Erythroblast (primary cell): ENCODE measurements at regions not wholly inside any gene's neighbourhood (a gene's known extent, or its start where the extent isn't known, plus 50 kb on each side); places are given as distances from the start of the nearest gene placed in this dataset.

ENCODE experiments used
- DNase-seq, 2 experiments: peaks; one replicate each; lab custom pipeline; 2025; lab: John Stamatoyannopoulos, UW
- GATA1 ChIP-seq: IDR thresholded peaks from 2 replicates; pipeline ENCODE4 v1.6.1; 2011; ENCODE audit warnings: low read depth, mild to moderate bottlenecking, control low read depth, low read length, moderate library complexity
- POLR2A ChIP-seq: IDR thresholded peaks from 2 replicates; pipeline ENCODE4 v1.6.1; 2011; ENCODE audit warnings: mild to moderate bottlenecking, low read length

DNA sequence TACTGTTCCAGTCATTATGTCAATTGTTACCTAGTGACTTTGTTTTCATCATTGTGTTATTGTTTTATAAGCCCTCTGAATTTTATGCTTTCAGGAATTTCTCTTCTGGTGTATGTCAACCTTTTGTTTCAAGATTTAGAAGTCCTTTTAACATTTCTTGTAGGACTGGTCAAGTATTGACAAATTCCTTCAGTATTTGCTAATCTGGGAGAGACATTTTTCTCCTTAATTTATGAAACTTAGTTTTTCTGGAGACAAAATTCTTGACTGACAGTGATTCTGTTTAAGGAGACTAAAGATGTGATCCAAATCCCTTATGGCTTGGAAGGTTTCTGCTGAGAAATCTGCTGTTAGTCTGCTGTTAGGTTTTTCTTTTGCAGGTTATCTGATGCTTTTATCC lies 84.9 kb upstream of the NT5C1B start:
- no peak for TF ChIP-seq GATA1
- TF ChIP-seq POLR2A = no peak
- no peak for DNase-seq

DNA sequence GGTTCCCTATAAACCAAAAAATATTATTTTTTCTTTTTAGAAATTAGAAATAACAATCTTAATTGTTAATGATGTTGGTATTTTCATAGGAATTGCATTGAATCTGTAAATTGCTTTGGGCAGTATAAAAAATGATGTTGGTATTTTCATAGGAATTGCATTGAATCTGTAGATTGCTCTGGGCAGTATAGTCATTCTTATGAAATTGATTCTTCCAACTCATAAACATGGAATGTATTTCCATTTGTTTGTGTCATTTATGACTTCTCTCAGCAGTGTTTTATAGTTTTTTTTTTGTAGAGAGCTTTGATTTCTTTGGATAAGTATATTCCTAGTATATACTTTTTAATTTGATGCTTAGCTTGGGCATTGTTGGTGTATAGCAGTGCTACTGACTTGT lies 82.0 kb upstream of the NT5C1B start:
- TF ChIP-seq POLR2A = no peak
- no peak for TF ChIP-seq GATA1

DNA sequence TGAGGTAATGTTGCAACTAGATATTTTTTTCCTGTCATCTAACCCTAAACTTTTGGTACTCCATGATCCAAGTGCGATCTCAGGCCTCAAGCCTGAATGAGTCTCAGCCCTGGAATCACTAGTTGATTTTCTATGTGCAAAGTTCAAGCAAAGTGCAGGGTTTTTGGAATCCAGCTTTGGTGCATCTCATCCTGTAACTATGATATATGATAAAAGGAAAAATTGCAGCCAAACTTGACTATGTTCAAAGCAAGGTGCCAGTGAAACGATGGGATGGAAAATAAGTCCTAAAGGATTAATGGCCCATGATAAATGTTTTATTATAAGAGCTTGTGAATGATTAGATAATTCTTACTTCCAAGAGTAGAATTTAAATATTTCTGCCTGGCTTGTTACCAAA lies 78.9 kb upstream of the NT5C1B start:
- no peak for TF ChIP-seq POLR2A
- TF ChIP-seq GATA1 = no peak
- no peak for DNase-seq

More for the DNA sequence above, 82.0 kb upstream of the NT5C1B start:
- DNase-seq = no peak

DNA sequence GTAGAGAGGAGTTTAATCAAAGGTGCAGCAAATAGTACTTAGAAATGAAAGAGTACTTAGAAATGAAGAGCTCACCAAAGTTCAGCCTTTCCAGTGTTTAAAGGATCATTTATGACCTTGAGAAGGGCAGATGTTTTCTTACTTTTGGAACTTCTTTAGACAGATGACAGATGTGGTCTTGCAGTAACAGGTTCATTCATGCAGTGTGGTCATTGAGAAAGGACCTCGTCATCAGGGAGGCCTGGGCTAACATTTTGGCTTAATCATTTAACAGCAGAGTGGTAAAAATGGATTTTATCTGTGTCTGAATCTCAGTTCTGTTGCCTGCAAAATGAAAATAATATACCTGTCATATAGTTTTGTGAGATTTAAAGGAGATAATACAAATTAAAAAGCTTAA lies 75.1 kb upstream of the NT5C1B start:
- DNase-seq = no peak
- TF ChIP-seq GATA1 (no peak), POLR2A (no peak)

DNA sequence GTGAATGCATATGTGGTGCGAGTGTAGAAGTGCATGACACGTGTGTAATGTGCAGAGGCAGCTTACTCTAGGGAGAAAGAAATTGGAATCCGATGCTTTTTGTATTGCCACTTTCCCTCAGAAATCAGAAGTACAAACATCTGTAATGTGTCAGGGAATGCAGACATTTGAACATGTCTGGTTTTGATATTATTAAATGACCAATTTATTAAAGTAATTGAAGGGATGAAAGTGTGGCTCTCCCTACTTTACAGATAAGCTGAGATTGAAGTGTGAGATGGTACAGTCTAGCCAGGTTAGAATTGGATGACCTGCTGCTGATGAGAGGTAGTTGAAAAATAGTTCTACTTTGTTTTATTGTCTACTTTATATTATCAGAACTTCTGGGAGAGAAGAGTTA lies 74.5 kb upstream of the NT5C1B start:
- TF ChIP-seq POLR2A = no peak
- TF ChIP-seq GATA1 = no peak
- DNase-seq = no peak

DNA sequence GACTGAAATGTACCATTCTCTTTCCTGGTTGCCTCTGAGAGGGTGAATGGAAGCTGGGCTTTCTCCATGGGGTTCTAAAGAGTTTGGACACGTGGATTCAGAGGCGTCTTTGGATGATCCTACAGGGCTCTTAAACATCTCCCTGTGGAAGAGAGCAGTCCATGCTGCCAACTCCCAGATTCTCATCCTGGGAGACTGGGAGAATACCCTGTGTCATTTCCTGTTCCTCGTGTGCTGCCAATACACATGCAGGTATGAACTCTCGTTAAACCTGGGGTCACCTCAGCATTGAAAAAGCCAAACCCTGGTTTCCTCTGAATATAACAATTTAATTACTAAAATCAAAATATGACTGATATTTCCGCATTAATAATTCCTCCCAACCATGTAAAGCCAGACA lies 73.3 kb upstream of the NT5C1B start:
- TF ChIP-seq GATA1 = no peak
- TF ChIP-seq POLR2A = no peak
- DNase-seq = no peak

DNA sequence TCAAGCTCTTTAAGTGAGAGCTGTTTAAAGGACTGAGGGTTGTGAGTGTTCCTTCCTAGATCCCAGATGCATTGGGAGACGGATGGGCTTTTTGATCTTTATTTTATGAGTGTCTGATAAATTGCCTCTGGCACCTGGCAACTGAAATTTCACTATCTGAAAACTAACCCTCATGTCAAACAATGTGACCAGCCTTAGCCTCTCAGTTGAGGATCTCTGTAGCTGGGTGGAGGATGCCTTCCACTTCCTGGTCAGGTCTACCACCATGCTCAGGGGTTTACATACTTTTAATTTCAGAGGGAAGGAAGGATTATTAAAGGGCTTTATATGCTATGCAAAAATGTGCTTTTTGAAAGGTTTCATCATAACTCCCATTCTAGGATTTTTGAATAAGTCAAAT lies 70.5 kb upstream of the NT5C1B start:
- DNase-seq = no peak
- TF ChIP-seq GATA1 (no peak), POLR2A (no peak)

DNA sequence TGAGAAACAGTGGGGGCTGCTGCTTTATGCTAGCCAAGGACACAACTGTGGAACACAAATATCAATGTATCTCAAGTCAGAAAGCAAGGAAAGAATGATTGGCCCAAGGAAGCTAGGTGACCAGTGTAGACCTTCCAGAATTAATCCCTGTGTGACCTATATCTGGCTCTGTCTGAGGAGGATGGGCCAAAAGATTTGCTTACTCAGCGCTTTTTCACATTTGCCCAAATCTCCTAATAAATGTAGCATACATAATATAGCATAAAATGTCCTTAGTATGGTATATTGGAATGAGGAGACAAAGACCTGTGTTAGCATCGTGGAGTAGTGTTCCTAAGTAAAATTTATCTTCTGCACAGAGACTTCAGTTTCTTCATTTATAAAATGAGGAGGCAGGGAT lies 66.7 kb upstream of the NT5C1B start:
- DNase-seq = no peak
- TF ChIP-seq GATA1 = no peak
- TF ChIP-seq POLR2A = no peak

DNA sequence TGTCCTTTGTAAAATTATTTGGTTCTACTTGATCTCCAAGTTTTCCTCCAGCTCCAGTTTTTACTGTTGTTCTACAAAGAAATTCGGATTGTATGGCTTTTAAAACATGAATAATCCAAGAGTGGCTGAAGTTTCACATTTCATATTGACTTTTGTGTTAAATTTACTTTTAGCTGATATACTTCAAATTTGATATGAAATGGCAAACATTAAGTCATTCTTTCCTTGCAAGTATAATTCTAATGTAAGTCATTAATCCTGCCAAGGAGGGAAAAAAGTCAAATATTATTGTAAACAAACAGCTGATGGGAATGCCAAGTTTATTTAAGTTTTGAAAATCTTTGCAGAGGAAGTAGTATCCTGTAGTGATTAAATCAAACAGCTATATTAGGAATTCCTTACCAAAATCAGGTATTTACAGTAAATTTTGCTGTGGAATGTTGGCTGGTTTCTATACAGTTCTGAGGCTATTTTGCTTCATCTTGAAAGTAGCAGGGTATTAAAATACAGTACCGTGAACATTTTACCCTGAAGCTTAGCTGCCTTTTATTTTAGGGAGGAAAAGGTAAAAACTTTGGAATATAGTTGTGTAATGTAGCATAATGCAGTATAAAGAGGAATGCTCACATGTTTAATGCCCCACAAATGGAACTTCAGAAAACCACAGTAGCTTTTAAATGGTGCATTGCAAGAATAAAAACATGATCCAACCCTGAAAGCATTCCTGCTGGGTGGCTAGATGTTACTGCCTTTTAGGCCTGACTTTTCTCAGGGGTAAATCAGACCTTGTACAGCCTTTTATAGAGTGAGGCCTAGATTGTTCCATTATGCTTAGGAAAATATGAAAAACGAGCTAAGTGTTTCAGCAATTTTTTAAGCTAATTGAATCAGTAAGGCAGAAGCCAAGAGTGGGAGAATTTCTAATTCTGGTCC lies 62.7 kb upstream of the NT5C1B start:
- no peak for TF ChIP-seq POLR2A
- no peak for TF ChIP-seq GATA1
- no peak for DNase-seq

DNA sequence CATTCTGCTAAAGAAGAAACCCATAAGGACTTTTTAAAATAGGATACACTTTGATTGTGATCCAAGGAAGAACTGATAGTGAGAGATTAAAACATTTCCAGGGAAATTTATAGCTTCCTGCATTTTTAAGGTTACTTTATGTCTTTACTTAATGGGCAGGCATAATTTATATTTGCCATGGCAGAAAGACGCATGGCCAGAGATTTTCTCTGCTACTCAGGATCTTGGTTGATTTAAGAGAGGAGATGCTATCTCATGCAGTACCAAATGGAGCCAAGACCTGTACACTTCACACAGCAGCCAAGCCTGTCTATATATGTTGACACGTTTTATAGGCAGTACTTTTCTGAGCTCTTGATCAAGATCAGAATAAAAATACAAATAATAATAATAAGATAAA lies 60.9 kb upstream of the NT5C1B start:
- TF ChIP-seq GATA1 = no peak
- no peak for TF ChIP-seq POLR2A
- no peak for DNase-seq

DNA sequence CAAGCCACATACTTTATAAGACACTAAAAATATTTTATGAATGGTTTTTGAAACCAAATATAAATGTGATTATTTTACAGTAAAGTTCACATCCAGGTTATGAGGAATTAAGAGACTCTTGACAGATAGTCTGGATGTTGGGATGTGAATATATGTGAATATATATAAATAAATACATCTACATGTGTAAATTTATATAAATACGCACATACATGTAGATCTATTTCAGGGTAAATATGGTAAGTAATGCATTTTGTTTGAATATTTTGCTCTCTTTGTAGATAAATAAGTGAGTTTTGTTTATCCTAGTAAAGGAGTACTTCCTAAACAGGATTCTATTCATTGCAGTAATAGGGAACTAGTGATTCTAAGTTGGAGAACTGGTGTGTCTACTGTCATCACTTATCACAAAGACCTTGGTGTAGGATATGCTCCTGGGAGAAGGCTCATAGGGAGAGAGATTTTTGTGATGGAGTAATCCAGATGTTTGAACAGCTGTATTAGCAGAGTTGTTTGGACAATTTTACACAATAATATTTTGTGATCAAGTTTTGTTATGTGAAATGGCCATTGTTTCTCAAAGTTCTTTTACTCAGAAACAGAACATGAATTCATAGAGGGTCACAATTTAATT lies 60.2 kb upstream of the NT5C1B start:
- TF ChIP-seq GATA1 = no peak
- no peak for TF ChIP-seq POLR2A
- no peak for DNase-seq

DNA sequence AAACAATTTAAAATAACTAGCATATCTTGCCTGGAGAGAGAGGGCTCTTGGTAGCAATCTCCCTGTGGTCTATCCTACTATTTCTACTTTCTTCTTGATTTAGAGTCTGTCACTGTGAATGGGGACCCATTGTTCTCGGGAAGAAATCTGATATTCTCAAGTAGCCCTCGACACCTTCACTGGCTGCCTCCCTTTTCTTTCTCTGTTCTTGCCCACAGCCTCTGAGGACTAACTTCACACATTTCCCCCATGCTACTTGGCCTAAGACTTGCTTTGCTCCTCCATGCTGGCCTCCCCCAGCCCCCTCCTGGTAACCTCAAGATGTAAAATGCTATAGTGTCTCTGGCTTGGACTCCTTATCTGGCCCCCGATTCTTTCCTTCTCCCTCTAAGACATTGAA lies 58.8 kb upstream of the NT5C1B start:
- TF ChIP-seq GATA1 (no peak), POLR2A (no peak)
- DNase-seq = no peak

DNA sequence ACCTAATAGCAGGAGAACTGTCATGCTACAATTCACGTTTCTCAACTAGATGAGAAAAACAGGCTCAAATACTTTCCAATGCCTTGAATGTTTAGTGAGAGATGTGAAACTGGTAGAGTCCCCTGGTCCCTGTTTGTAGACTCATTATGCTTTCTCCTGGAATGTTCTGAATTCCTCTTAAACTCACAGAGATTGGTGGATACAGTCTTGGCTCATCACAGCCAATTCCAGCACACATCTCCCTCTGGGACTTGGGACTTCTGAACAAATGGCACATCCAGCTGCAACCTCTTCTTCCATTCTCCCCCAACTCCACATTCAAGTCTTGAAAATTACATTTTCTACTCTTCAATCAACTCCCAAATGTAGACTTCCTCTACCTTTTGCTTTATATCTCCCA lies 58.4 kb upstream of the NT5C1B start:
- TF ChIP-seq GATA1 (no peak), POLR2A (no peak)
- DNase-seq = no peak

DNA sequence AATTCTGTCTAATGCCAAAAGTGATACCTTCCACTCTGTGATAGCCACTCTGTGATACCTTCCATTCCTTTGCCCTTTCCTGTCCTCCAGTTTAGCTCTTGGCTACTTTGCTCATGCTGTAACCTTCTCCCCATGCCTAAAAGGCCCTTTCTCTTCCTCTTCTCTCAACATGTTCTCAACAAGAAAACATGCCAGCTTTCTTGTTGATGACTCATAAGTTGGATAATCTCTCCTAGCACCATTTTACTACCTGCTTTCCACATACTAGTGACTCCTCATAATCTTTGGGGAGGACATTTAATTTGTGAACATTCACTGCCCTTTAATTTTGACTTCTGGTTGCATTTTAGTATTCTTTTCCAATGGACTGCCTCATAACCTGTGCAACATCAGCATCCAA lies 55.9 kb upstream of the NT5C1B start:
- no peak for TF ChIP-seq GATA1
- no peak for TF ChIP-seq POLR2A
- DNase-seq = no peak

DNA sequence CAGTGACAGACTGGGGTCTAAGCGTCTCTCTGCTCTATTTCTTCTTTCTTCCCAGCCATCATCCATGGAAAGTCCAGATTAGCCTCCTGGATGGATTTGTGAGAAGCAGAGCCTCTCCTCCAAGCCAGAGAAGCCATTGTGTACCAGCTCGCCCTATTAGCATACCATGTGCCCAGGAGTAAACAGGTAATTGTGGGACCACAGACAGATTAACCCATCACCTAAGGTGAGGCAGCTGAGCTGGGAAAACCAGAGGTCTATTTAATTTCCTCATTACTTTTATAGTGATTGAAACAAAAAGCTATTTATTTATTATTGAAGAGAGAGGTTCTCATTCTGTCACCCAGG lies 54.7 kb upstream of the NT5C1B start:
- TF ChIP-seq GATA1 (no peak), POLR2A (no peak)
- DNase-seq = no peak
